LNCAP (cell line): ENCODE measurements at regions not wholly inside any gene's neighbourhood (a gene's known extent, or its start where the extent isn't known, plus 50 kb on each side); places are given as distances from the start of the nearest gene placed in this dataset.

Source experiments
- TF ChIP-seq, protein P1 (sequence below): fragments of 450-650 bp; IDR thresholded peaks from 2 replicates; pipeline ENCODE4 v1.5.1; 2017; ENCODE audit warnings: mild to moderate bottlenecking

DNA sequence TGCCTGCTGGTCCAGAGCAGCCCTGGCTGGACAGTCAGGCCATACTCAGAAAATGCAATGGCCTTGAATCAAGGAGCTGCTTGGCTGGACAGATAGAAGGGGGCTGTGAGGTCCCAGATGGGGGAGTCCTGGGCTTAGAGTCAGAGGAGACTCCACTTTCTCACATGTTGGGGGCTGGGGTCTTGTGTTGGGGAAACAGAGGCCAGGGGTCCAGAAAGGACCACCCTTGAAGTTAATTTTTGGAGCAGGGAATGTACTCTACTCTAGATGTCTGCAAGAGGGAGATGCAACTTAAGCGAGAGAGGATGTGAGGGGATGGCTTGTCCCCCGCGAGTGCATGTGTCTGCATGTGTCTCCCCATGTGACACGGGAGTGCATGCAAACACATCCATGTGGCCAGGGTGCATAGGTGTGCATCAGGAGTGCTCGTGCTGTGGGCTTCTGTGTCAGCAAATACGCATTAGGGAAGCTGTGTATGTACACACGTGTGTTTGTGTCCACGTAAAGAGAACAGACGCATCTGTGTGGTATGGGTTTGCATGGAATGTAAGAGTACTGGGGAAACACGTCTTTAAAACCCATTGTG is 303.2 kb downstream of the MYCN start:
- TF ChIP-seq, protein P1, sequence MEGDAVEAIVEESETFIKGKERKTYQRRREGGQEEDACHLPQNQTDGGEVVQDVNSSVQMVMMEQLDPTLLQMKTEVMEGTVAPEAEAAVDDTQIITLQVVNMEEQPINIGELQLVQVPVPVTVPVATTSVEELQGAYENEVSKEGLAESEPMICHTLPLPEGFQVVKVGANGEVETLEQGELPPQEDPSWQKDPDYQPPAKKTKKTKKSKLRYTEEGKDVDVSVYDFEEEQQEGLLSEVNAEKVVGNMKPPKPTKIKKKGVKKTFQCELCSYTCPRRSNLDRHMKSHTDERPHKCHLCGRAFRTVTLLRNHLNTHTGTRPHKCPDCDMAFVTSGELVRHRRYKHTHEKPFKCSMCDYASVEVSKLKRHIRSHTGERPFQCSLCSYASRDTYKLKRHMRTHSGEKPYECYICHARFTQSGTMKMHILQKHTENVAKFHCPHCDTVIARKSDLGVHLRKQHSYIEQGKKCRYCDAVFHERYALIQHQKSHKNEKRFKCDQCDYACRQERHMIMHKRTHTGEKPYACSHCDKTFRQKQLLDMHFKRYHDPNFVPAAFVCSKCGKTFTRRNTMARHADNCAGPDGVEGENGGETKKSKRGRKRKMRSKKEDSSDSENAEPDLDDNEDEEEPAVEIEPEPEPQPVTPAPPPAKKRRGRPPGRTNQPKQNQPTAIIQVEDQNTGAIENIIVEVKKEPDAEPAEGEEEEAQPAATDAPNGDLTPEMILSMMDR, result no peak

DNA sequence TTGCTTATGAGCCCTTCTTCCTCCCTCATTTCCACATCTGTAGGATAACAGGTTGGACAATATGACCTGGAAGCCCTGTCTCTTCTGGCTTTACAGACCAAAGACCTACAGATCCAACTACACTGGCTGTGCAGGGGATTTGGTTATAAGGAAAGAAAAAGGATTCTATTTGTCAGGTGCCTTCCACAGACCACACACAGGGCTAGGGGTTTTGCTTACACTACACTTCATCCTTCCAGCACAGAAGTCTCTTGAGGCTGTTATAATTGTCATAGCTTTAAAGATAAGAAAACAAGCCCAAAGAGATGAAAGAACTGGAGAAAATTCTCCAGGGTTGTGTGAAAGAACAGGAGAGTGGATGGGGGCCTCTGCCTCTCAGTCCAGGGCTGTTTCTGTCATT is 302.6 kb downstream of the MYCN start:
- TF ChIP-seq, protein P1, result no peak

DNA sequence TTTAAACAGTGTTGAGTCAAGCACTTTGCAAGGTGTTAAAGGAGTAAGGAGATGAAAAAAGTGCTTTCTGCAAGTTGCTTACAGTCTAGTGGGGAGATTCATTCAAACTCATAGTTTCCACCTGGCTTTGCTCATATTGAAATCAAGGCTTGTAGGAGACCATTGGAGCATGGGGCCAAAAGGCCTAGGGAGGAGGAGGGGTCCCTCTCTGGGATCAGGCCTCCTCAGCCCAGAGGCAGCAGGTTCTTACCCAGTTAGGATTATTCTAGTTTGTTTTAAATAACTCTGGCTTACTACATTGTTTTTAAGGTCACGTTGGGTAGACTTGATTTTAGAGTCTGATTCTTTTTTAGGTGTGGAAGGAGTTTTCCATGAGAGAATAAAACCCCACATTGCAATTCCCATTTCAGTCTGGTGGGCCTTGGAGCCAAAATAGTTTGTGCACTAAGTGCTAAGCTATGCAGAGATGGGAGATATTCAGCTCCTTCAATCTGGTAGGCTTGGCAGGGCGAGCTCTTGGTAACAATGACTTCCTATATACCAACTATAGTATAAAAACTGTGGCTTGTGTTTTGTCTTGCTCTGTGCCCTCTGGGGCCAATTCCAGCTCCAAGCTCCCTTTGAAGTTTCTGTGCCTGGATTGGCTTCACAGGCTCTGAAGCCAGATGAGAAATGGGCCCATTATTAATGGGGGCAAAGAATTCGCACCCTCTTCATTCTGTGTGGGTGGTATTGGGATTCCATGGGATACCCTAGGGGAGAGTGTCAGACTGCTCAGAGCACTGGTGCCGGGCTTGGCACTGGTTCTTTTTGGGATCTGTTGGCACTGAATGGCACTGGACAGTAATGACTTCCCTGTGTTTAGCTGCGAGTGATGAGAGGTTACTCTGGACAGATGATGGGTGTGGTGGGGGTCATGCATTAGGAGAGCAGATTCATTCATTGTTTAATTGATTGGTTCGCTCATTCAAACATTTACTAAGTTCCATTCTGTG is 301.1 kb downstream of the MYCN start:
- TF ChIP-seq, protein P1, result no peak

DNA sequence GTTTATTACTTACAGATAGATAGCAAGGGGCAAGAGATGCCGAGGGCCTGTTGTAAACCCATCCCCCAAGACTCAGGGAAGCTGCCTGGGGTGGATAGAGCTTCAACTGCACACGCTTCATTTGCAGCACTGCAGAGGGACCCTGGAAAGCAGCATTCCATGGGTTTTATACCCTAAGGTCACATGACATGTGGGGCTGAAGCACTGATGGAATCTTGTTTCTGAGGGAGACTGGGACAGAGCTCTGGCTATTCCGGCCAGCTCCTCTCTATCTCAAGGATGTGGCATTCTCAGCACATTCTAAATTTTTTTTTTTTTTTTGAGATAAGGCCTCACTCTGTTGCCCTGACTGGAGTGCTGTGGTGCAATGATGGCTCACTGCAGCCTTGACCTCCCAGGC is 300.1 kb downstream of the MYCN start:
- TF ChIP-seq, protein P1, result no peak

DNA sequence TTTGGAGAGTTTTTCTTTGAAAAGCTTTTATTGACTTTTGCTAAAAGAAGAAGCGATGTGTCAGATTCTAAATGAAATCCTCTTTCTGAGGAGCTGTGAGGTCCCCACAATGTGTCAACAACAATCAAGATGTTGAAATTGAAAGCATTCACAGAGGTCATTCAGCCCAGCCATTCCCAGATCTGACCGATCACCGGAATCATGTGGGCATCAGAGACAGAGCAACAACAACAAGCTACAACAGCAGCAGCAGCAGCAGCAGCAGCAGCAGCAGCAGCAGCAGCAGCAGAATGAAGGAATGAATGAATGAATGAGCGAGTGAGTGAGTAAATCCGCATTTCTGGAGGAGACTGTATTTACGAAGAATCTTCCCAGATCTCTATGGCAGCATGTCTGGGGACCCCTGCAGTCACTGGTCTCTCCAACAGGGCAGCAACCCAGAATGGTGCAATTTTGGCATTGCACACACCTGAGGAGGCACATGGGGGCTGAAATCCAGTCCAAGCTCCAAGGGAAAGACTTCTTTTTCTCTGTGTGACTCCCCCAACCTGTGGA is 299.0 kb downstream of the MYCN start:
- TF ChIP-seq, protein P1, result no peak

DNA sequence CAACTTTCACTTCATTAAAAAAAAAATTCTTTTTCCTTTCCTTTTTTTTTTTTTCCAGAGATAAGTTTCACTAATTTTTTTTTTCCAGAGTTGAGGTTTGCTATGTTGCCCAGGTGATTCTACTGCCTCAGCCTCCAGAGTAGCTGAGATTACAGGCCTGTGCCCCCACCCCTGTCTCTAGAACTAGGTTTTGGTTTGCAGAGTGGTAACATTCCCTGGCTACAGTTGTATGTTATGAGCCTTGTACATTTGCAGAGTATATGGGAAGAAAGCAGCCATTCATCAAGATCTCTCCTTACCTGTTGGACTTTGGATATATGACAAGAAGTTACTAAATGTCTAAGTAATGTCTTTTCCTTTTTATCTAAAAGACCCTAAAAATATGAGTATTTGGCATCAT is 298.4 kb downstream of the MYCN start:
- TF ChIP-seq, protein P1, result no peak

DNA sequence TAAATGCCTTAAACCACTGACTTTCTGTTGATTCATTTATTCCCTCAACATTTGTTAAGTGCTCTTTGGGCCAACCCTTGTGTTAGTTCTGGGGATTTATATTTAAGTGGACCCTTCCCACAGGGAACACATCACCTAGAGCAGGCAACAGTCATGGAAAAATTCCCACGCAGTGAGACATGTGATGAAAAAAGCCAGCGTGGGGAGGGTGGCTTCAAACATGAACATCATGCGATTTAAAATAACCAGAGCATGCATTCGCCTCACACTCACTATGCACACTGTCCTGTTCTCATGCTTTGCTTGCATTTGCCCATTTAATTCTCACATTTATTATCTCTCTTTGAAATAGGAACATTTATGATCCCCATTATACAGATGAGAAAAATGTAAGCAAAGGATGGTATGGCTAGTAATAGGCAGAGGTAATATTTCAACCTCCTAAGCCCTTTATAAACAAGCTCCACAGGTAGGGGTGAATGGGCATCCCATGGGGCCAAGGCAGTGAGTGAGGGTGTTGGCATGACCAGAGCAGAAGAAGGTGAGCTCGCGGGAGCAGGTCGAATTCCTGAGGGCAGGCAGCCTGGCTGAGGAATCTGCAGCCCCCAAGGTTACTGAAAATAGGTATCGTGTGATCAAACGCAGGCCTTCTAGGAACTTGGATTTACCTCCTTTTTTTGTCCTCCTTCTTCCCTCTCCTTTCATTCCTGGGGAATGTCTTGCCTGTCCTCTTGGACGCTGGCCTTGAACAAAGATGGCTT is 297.8 kb downstream of the MYCN start:
- TF ChIP-seq, protein P1, result no peak
